Fibroblast of pulmonary artery (primary cell): ENCODE measurements at regions not wholly inside any gene's neighbourhood (a gene's known extent, or its start where the extent isn't known, plus 50 kb on each side); places are given as distances from the start of the nearest gene placed in this dataset.
"Not testable (repeated sequence)": the region's sequence is repeated elsewhere in the genome, so short reads cannot be mapped to it uniquely, and the experiment has no call there.

Experiments used
- DNase-seq: peaks from one replicate; pipeline ENCODE4 v3.0.0-alpha.2; 2010; ENCODE audit warnings: low read depth
- H3K4me3 ChIP-seq: replicated peaks from 2 replicates; pipeline ENCODE4 v1.5.1; 2011; ENCODE audit warnings: low read depth, mild to moderate bottlenecking, control low read depth, low read length, moderate library complexity
- TF ChIP-seq, protein P1 (sequence below): IDR thresholded peaks from 2 replicates; pipeline ENCODE4 v1.5.1; 2011; ENCODE audit warnings: mild to moderate bottlenecking, control low read depth, low read length, inconsistent platforms; ENCODE audit errors: missing control alignments

DNA sequence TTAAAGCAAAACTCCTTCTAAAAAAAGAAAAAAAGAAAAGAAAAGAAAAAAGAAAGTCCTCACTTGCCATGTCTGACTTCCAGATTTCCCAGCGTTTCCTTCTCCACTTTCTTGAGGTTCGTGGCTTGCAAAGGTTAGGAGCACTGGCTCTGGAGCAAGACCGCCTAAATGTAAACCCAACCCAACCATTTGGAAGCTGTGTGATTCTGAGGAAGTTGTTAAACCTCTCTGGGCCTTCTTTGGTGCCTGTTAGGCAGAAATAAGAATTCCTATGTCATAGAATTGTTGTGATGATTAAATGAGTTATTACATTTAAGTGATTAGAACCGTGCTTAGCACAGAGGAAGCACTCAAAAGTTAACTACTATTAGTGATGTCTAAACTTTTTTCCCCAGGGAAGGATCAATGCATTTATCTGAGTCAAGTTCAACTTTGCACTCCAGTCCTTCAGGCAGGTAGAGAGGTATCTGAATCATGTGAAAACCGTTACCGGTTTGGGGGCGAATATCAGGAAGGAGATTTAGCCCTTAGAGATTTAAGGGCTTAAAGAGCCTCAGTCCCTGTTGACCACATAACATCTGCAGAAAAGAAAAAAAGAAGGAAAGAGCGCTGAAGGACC, 78.3 kb upstream of the HES1 start:
- peak overlapping the region; percentile 24 for H3K4me3 ChIP-seq
- TF ChIP-seq, protein P1, sequence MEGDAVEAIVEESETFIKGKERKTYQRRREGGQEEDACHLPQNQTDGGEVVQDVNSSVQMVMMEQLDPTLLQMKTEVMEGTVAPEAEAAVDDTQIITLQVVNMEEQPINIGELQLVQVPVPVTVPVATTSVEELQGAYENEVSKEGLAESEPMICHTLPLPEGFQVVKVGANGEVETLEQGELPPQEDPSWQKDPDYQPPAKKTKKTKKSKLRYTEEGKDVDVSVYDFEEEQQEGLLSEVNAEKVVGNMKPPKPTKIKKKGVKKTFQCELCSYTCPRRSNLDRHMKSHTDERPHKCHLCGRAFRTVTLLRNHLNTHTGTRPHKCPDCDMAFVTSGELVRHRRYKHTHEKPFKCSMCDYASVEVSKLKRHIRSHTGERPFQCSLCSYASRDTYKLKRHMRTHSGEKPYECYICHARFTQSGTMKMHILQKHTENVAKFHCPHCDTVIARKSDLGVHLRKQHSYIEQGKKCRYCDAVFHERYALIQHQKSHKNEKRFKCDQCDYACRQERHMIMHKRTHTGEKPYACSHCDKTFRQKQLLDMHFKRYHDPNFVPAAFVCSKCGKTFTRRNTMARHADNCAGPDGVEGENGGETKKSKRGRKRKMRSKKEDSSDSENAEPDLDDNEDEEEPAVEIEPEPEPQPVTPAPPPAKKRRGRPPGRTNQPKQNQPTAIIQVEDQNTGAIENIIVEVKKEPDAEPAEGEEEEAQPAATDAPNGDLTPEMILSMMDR, result no peak
- no peak for DNase-seq

DNA sequence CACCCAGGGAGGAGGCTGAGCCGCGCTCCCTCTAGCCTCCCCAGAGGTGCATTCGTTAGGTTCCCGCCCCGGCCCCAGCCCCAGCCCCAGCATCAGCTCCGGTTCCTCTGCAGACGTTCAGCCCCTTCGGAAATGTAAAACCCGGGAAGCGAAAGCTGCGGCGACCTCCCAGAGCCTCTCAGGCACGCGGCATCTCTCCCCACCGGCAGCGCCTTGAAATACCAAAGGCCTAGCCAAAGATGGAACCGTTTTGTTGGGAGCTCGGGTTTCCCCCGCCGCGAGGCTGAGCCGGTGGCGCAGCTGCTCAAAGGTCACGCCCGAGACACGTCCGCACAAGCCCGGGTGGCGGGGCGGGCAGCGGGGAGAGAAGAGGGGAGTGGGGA, 77.8 kb upstream of the HES1 start:
- TF ChIP-seq, protein P1, result no peak
- peak overlapping the region; percentile 24 for H3K4me3 ChIP-seq
- DNase-seq, result peak; percentile 40

DNA sequence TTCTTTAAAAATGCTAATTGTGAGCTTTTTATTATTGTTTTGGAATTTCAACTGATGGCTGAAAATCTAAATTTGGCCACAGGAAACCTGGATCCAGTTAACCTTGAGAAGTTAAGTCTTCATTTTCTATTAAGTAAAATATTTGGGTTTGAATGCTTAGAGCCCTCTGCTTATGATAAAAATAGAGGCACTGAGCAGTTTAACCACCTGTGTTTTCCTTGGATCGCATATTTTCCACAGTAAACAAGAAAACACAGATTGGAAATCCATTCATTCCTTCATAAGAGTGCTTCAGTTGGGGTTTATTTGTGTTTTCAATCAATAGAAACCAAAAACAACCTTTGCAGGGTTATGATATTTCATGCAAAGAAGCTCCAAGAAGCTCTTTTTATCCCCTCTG, 77.2 kb upstream of the HES1 start:
- TF ChIP-seq, protein P1, result no peak
- DNase-seq, result no peak
- H3K4me3 ChIP-seq, result no peak overlapping the region

DNA sequence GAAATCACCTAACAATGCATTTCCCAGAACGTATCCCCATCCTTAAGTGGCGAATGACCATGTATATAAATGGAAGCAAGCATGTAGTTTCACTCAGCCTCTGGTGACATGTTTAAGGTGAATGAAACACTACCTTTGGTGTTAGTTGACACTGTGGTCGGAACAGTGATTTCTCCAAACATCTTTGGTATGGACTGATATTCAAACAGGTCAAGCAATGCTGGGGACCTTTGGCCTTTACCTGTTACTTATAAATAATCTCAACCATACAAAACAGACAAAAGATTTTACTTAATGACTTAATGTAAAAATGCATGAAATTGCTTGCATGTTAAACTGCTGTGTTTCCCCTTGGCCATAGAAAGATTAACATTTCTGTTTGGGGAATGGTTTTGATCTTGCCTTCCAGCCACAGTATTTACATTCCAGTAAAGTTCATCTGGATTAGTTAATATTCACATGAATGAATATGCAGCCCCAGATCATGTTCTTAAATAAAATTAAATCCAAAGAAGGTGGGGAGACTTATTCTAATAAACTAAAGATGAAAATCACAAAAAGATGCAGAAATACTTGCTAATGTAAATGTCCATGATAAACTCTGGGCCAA, 74.4 kb upstream of the HES1 start:
- no peak for DNase-seq
- H3K4me3 ChIP-seq, result no peak overlapping the region
- TF ChIP-seq, protein P1, result no peak

DNA sequence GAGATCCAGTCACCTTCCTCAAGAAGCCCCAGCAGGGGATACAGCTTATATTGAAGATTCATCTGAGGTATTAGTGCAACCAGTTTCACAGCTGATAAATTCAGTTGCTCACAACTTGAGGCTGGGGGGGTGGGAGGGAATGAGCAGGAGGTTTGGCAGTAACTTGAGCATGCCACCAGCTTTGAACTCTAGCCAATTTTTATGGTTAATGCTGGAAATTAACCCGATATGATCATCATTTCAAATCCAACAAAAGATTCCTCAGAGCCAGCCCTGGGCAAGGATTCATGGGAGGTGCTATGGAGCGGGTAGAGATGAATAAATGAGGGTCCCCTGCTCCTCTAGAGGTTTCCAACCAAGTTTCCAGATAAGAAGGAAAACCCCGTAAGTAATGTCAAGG, 73.1 kb upstream of the HES1 start:
- no peak for DNase-seq
- TF ChIP-seq, protein P1, result no peak
- no peak overlapping the region for H3K4me3 ChIP-seq

DNA sequence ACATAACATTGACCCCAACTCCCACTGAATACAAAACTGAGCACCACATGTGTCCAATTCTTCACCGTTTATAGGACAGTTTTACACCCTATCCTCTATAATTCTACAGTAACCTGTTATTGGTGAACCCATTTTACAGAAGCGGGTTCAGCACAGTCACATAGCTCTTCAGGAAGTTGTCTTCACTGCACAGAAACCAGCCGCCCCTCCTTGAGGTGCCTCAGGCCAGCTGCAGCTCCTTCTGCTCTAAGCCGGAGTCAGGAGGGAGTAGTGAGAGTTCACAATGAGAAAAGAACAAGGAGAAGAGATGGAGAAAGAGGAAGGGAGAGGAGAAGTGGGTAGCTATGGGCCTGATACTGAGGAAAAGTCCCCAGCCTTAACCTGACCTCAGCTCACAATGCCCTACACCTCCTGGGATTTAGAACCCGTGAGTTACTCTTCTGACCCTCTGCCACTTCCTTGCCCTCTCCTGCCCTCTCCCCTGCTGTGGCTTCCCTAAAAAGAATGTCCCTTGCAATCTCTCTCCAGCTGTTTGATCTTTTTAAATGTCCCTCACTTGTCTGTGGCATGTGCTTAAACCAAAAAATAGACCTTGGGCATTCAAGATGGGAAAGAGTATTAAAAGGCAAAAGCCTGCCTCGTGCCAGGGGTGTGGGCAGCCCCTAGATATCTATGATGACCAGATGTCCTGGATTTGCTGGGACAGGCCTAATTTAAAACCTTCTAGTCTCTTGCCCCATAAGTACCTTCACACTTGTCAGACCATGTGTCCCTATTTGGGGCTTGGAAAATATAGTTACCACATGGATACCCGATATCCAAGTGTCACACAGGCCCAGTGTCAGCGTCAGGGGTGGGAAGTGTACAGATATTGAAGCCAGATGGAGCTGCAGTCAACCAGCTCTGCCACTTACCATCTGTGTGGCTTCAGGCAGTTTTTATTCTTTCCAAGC, 71.3 kb upstream of the HES1 start:
- TF ChIP-seq, protein P1, result no peak

DNA sequence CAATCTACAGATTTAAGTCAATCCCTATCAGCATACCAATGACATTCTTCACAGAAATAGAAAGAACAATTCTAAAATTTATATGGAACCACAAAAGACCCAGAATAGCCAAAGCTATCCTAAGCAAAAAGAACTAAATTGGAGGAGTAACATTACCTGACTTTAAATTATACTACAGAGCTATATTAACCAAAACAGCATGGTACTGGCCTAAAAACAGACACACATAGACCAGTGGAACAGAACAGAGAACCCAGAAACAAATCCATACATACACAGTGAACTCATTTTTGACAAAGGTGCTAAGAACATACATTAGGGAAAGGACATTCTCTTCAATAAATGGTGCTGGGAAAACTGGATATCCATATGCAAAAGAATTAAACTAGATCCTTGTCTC, 68.6 kb upstream of the HES1 start:
- not testable (repeated sequence) for DNase-seq, H3K4me3 ChIP-seq

More for the DNA sequence above, 71.3 kb upstream of the HES1 start:
- DNase-seq, result no peak
- H3K4me3 ChIP-seq, result no peak overlapping the region
